HL-60 (cell line): ENCODE measurements at regions not wholly inside any gene's neighbourhood (a gene's known extent, or its start where the extent isn't known, plus 50 kb on each side); places are given as distances from the start of the nearest gene placed in this dataset.

Experiments used
- GABPA ChIP-seq: IDR thresholded peaks from 2 replicates; pipeline ENCODE4 v1.6.1; 2012; ENCODE audit warnings: low read depth
- POLR2AphosphoS5 ChIP-seq: IDR thresholded peaks from 2 replicates; pipeline ENCODE4 v1.6.1; 2012; ENCODE audit warnings: low read depth
- TF ChIP-seq, protein P1 (sequence below): IDR thresholded peaks from one replicate; pipeline ENCODE4 v1.5.1; 2011; ENCODE audit warnings: low read length, control low read depth, inconsistent platforms; ENCODE audit not compliant: insufficient read depth

DNA sequence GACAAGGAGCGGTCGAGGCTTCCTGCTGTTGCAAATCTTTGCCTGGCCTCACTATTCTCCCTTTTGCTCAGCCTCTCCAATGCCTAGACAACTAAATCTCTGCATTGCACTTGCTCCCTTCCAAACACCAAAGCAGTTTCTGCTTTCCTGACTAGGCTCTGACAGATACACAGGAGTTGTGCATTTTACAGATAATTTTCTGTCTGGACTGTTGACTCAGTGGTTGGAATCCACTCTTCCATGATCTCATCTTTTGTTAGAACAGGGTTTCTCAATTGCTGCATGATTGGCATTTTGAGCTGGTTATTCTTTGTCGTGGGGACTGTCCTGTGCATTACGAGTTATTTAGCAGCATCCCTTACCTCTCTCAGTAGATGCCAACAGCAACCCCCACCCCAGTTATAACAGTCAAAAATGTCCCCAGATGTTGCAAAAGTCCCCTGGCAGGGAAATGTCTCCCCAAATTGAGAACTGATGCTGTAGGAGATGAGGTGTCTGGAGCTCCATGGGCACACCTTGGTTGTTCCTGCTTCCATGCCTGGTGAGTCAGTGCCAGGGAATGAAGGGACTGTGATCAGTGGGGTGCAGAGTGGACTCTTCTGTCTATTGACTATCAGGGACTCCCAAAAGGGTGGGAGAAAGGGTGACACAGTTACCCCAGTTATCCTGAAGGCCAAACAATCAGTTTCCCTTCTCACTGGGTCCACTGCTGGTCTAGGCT lies 557.4 kb upstream of the PSMD7 start:
- TF ChIP-seq, protein P1, sequence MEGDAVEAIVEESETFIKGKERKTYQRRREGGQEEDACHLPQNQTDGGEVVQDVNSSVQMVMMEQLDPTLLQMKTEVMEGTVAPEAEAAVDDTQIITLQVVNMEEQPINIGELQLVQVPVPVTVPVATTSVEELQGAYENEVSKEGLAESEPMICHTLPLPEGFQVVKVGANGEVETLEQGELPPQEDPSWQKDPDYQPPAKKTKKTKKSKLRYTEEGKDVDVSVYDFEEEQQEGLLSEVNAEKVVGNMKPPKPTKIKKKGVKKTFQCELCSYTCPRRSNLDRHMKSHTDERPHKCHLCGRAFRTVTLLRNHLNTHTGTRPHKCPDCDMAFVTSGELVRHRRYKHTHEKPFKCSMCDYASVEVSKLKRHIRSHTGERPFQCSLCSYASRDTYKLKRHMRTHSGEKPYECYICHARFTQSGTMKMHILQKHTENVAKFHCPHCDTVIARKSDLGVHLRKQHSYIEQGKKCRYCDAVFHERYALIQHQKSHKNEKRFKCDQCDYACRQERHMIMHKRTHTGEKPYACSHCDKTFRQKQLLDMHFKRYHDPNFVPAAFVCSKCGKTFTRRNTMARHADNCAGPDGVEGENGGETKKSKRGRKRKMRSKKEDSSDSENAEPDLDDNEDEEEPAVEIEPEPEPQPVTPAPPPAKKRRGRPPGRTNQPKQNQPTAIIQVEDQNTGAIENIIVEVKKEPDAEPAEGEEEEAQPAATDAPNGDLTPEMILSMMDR, result no peak
- TF ChIP-seq POLR2AphosphoS5 (no peak), GABPA (no peak)
